Fibroblast of lung (primary cell): ENCODE measurements at regions not wholly inside any gene's neighbourhood (a gene's known extent, or its start where the extent isn't known, plus 50 kb on each side); places are given as distances from the start of the nearest gene placed in this dataset.
A peak's percentile ranks its signal among the peaks of the same experiment; 100 is the strongest.

Source experiments
- DNase-seq, 2 donors: peaks; one replicate each; pipeline versions ENCODE4 v3.0.0 to v3.0.0-alpha.2; 2010; ENCODE audit warnings: low read depth in 2 of 2
- H2AFZ ChIP-seq: 2 replicates; pipeline ENCODE4 v1.5.1; 2012; ENCODE audit warnings: low read length, control low read depth, inconsistent platforms
- H3K27ac ChIP-seq: 2 replicates; pipeline ENCODE4 v1.5.1; 2011; ENCODE audit warnings: low read length, control low read depth; ENCODE audit not compliant: insufficient read depth
- H3K27me3 ChIP-seq: 2 replicates; pipeline ENCODE4 v1.5.1; 2011; ENCODE audit warnings: mild to moderate bottlenecking, low read length; ENCODE audit not compliant: control insufficient read depth, insufficient read depth
- H3K36me3 ChIP-seq: 2 replicates; pipeline ENCODE4 v1.5.1; 2011; ENCODE audit warnings: low read length; ENCODE audit not compliant: control insufficient read depth, insufficient read depth
- H3K4me1 ChIP-seq: 2 replicates; pipeline ENCODE4 v1.5.1; 2011; ENCODE audit warnings: low read length; ENCODE audit not compliant: control insufficient read depth, insufficient read depth; ENCODE audit errors: extremely low read depth
- H3K4me2 ChIP-seq: 2 replicates; pipeline ENCODE4 v1.5.1; 2011; ENCODE audit warnings: low read length, control low read depth; ENCODE audit not compliant: insufficient read depth; ENCODE audit errors: extremely low read depth
- H3K4me3 ChIP-seq, 4 experiments: fragments of 200-600 bp in 1 of 4; sonication (generic) in 1 of 4; replicated peaks in 1 of 4; 2 replicates each; pipeline ENCODE4 v1.5.1; 2011 to 2016; ENCODE audit warnings: low read length in 4 of 4, low read depth in 3 of 4, mild to moderate bottlenecking in 3 of 4, control low read depth in 2 of 4, inconsistent platforms in 1 of 4, mixed read lengths in 1 of 4; ENCODE audit not compliant: insufficient read depth in 1 of 4; ENCODE audit errors: control extremely low read depth in 1 of 4
- H3K79me2 ChIP-seq: 2 replicates; pipeline ENCODE4 v1.5.1; 2012; ENCODE audit warnings: mild to moderate bottlenecking, low read length, inconsistent platforms; ENCODE audit not compliant: control insufficient read depth, insufficient read depth
- H3K9ac ChIP-seq: 2 replicates; pipeline ENCODE4 v1.5.1; 2011; ENCODE audit warnings: mild to moderate bottlenecking, low read length, control low read depth; ENCODE audit not compliant: insufficient read depth
- H3K9me3 ChIP-seq: 2 replicates; pipeline ENCODE4 v1.5.1; 2012; ENCODE audit warnings: low read depth, low read length; ENCODE audit not compliant: control insufficient read depth, insufficient read depth
- H4K20me1 ChIP-seq: 2 replicates; pipeline ENCODE4 v1.5.1; 2011; ENCODE audit warnings: low read length; ENCODE audit not compliant: control insufficient read depth, insufficient read depth; ENCODE audit errors: extremely low read depth
- CTCF ChIP-seq, 2 donors: IDR thresholded peaks in 1 of 2; conservative IDR thresholded peaks in 1 of 2; 1 replicate in 1 of 2; 2 replicates in 1 of 2; pipeline ENCODE4 v1.5.1; 2011 to 2012; ENCODE audit warnings: low read length in 2 of 2, control low read depth in 1 of 2, inconsistent platforms in 1 of 2, low read depth in 1 of 2, mild to moderate bottlenecking in 1 of 2
- EZH2 ChIP-seq: IDR thresholded peaks from 2 replicates; pipeline ENCODE4 v1.5.1; 2012; ENCODE audit warnings: low read length, control low read depth, mild to moderate bottlenecking; ENCODE audit errors: missing control alignments

- no peak for DNase-seq
- Histone ChIP-seq H2AFZ (no peak overlapping the region), H3K4me3 (no peak overlapping the region), H3K79me2 (no peaks in the 10 kb centered on the region), H3K4me2 (no peak overlapping the region), H3K27ac (no peak overlapping the region), H4K20me1 (no peaks in the 10 kb centered on the region), H3K36me3 (no peaks in the 10 kb centered on the region), H3K27me3 (no peaks in the 10 kb centered on the region), H3K9ac (no peak overlapping the region), H3K4me1 (no peaks in the 10 kb centered on the region), H3K9me3 (no peaks in the 10 kb centered on the region)
- TF ChIP-seq CTCF (conservative IDR thresholded peaks at IDR 0.05 in 1 of 2, IDR thresholded peaks at IDR 0.05 in 1 of 2; ENCODE audit: low read depth in 1 of 2, low read length in 2 of 2) (no peak), EZH2 (no peak)
Measured at GRCh38 chr5:68057191-68057590, 158.4 kb upstream of the PIK3R1 start.

GRCh38 chr5:68055686-68056085 is 159.9 kb upstream of the PIK3R1 start:
- TF ChIP-seq CTCF (conservative IDR thresholded peaks at IDR 0.05 in 1 of 2, IDR thresholded peaks at IDR 0.05 in 1 of 2; ENCODE audit: low read depth in 1 of 2, low read length in 2 of 2) (no peak), EZH2 (no peak)
- H3K4me3 ChIP-seq, result no peak overlapping the region
- no peaks in the 10 kb centered on the region for H3K36me3 ChIP-seq

GRCh38 chr5:68054638-68055037 is 160.9 kb upstream of the PIK3R1 start:
- Histone ChIP-seq H3K79me2 (no peaks in the 10 kb centered on the region), H3K4me3 (no peak overlapping the region), H3K4me2 (no peak overlapping the region), H3K9ac (no peak overlapping the region), H3K4me1 (no peaks in the 10 kb centered on the region), H3K27me3 (no peaks in the 10 kb centered on the region), H3K9me3 (no peaks in the 10 kb centered on the region), H2AFZ (no peak overlapping the region), H4K20me1 (no peaks in the 10 kb centered on the region), H3K27ac (no peak overlapping the region), H3K36me3 (no peaks in the 10 kb centered on the region)
- peak in 1 of 2 donors; percentile 20 for DNase-seq
- TF ChIP-seq CTCF (conservative IDR thresholded peaks at IDR 0.05 in 1 of 2, IDR thresholded peaks at IDR 0.05 in 1 of 2; ENCODE audit: low read depth in 1 of 2, low read length in 2 of 2), result no peak
- TF ChIP-seq EZH2, result no peak

More at GRCh38 chr5:68055686-68056085, 159.9 kb upstream of the PIK3R1 start:
- H3K9me3 ChIP-seq, result no peaks in the 10 kb centered on the region
- H3K27me3 ChIP-seq, result no peaks in the 10 kb centered on the region
- H3K79me2 ChIP-seq, result no peaks in the 10 kb centered on the region
- H2AFZ ChIP-seq, result no peak overlapping the region
- H3K4me1 ChIP-seq, result no peaks in the 10 kb centered on the region
- no peak overlapping the region for H3K27ac ChIP-seq
- H4K20me1 ChIP-seq, result no peaks in the 10 kb centered on the region
- DNase-seq, result no peak
- H3K9ac ChIP-seq, result no peak overlapping the region
- H3K4me2 ChIP-seq, result no peak overlapping the region
